HEK293T (cell line): ENCODE measurements at regions not wholly inside any gene's neighbourhood (a gene's known extent, or its start where the extent isn't known, plus 50 kb on each side); places are given as distances from the start of the nearest gene placed in this dataset.
"Not testable (repeated sequence)": the region's sequence is repeated elsewhere in the genome, so short reads cannot be mapped to it uniquely, and the experiment has no call there.

Source experiments
- CTCF ChIA-PET: fragments of 350-600 bp; formaldehyde crosslinking; extraction: SDS; loops from one replicate; lab custom pipeline; 2021; ENCODE audit warnings: antibody characterized with exemption, inconsistent platforms; lab: Yijun Ruan, JAX
- POLR2A ChIA-PET: fragments of 350-600 bp; formaldehyde crosslinking; extraction: SDS; loops from one replicate; lab custom pipeline; 2020; ENCODE audit warnings: antibody characterized with exemption, inconsistent platforms; lab: Yijun Ruan, JAX
- DNase-seq: peaks from one replicate; pipeline ENCODE4 v3.0.0; 2012; ENCODE audit warnings: mixed read lengths; ENCODE audit errors: extremely low spot score
- ARNT ChIP-seq: fragments of 450-650 bp; IDR thresholded peaks from 2 replicates; pipeline ENCODE4 v1.6.1; 2017; ENCODE audit warnings: mild to moderate bottlenecking
- BHLHE40 ChIP-seq: fragments of 450-650 bp; IDR thresholded peaks from 2 replicates; pipeline ENCODE4 v1.6.1; 2016; ENCODE audit warnings: mild to moderate bottlenecking, moderate library complexity, borderline replicate concordance
- CTBP1 ChIP-seq: fragments of 450-650 bp; IDR thresholded peaks from 2 replicates; pipeline ENCODE4 v1.6.1; 2016; ENCODE audit warnings: borderline replicate concordance
- ELF4 ChIP-seq: fragments of 450-650 bp; IDR thresholded peaks from 2 replicates; pipeline ENCODE4 v1.6.1; 2017; ENCODE audit warnings: antibody characterized with exemption
- FOXA1 ChIP-seq: fragments of 450-650 bp; IDR thresholded peaks from 2 replicates; pipeline ENCODE4 v1.6.1; 2016; ENCODE audit warnings: mild to moderate bottlenecking
- FOXK2 ChIP-seq: fragments of 450-650 bp; IDR thresholded peaks from 2 replicates; pipeline ENCODE4 v1.6.1; 2016; ENCODE audit warnings: mild to moderate bottlenecking
- FOXM1 ChIP-seq: fragments of 450-650 bp; IDR thresholded peaks from 2 replicates; pipeline ENCODE4 v1.6.1; 2017; ENCODE audit warnings: mild to moderate bottlenecking, borderline replicate concordance
- HDGF ChIP-seq: fragments of 450-650 bp; IDR thresholded peaks from 2 replicates; pipeline ENCODE4 v1.6.1; 2017; ENCODE audit warnings: antibody characterized with exemption, borderline replicate concordance
- L3MBTL2 ChIP-seq: fragments of 450-650 bp; conservative IDR thresholded peaks from 2 replicates; pipeline ENCODE4 v1.6.1; 2016; ENCODE audit warnings: mild to moderate bottlenecking
- LEF1 ChIP-seq: fragments of 450-650 bp; IDR thresholded peaks from 2 replicates; pipeline ENCODE4 v1.6.1; 2017; ENCODE audit warnings: mild to moderate bottlenecking, borderline replicate concordance
- NFRKB ChIP-seq: fragments of 450-650 bp; IDR thresholded peaks from 2 replicates; pipeline ENCODE4 v1.6.1; 2016; ENCODE audit warnings: mild to moderate bottlenecking, moderate library complexity
- SP1 ChIP-seq: fragments of 450-650 bp; IDR thresholded peaks from 2 replicates; pipeline ENCODE4 v1.6.1; 2017
- SUZ12 ChIP-seq: fragments of 450-650 bp; IDR thresholded peaks from 2 replicates; pipeline ENCODE4 v1.6.1; 2016; ENCODE audit warnings: mild to moderate bottlenecking
- TARDBP ChIP-seq: fragments of 450-650 bp; IDR thresholded peaks from 2 replicates; pipeline ENCODE4 v1.6.1; 2016
- ZNF384 ChIP-seq: fragments of 450-650 bp; IDR thresholded peaks from 2 replicates; pipeline ENCODE4 v1.6.1; 2016
- TF ChIP-seq, protein P1 (sequence below): fragments of 450-650 bp; IDR thresholded peaks from 2 replicates; pipeline ENCODE4 v1.6.1; 2016

DNA sequence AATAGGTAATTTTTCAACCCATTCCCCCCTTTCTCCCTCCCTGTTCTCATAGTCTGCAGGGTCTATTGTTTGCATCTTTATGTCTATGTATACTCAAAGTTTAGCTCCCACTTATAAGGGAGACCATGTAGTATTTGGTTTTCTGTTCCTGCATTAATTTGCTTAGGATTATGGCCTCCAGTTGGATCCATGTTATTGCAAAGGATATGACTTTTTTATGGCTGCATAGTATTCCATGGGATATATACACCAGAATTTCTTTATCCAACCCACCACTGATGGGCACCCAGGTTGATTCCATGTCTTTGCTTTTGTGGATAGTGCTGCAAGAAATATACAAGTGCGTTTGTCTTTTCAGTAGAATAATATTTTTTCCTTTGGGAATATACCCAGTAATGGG is 761.6 kb upstream of the GRAMD2B start:
- CTCF ChIA-PET, result no interaction called here
- no peak for DNase-seq
- POLR2A ChIA-PET, result no interaction called here
- TF ChIP-seq ZNF384 (no peak), BHLHE40 (no peak), FOXA1 (no peak), FOXK2 (no peak), SUZ12 (no peak), LEF1 (no peak), ELF4 (no peak), ARNT (no peak), CTBP1 (no peak), NFRKB (no peak), HDGF (no peak), TARDBP (no peak), FOXM1 (no peak), SP1 (no peak), L3MBTL2 (no peak)
- TF ChIP-seq, protein P1, sequence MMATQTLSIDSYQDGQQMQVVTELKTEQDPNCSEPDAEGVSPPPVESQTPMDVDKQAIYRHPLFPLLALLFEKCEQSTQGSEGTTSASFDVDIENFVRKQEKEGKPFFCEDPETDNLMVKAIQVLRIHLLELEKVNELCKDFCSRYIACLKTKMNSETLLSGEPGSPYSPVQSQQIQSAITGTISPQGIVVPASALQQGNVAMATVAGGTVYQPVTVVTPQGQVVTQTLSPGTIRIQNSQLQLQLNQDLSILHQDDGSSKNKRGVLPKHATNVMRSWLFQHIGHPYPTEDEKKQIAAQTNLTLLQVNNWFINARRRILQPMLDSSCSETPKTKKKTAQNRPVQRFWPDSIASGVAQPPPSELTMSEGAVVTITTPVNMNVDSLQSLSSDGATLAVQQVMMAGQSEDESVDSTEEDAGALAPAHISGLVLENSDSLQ, result no peak

- ChIA-PET POLR2A (no interaction called here), CTCF (interaction anchor here (0.5 to 0.8 kb wide), 2 partner anchors 20 to 161 kb away, joined by 3 read pairs; no protein-coding TSS in a partner anchor)
- TF ChIP-seq CTBP1, result no peak
- no peak for TF ChIP-seq LEF1
- TF ChIP-seq FOXM1, result no peak
- no peak for TF ChIP-seq TARDBP
- no peak for TF ChIP-seq ZNF384
- TF ChIP-seq SUZ12, result no peak
- no peak for DNase-seq
These were observed 754.3 kb upstream of the GRAMD2B start for GRCh38 chr5:125668884-125669283.

DNA sequence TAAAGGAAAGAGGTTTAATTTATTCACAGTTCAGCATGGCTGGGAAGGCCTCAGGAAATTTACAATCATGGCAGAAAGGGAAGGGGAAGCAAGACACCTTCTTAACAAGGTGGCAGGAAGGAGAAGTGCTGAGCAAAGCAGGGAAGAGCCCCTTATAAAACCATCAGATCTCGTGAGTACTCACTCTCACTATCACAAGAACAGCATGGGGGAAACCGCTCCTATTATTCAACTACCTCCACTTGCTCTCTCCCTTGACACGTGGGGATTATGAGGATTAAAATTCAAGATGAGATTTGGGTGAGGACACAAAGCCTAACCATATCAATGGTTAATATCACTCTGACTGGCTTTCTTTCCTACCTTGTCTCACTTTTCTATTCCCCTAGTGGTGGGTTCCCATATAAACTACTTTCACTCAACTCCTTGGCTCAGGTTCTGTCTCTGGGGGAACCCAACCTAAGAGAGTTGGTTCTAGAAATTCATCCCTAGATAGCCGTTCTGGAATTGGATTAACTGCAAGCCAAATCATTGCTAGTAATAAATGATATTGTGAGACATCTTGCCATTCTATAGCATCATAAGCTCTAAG is 749.8 kb upstream of the GRAMD2B start:
- ChIA-PET POLR2A (no interaction called here), CTCF (no interaction called here)
- TF ChIP-seq ARNT, result no peak
- TF ChIP-seq L3MBTL2, result no peak
- no peak for TF ChIP-seq FOXA1
- TF ChIP-seq ELF4, result no peak
- no peak for TF ChIP-seq SP1
- no peak for TF ChIP-seq BHLHE40
- TF ChIP-seq FOXK2, result no peak
- no peak for TF ChIP-seq ZNF384
- no peak for TF ChIP-seq CTBP1
- TF ChIP-seq SUZ12, result no peak
- no peak for TF ChIP-seq LEF1
- no peak for DNase-seq

DNA sequence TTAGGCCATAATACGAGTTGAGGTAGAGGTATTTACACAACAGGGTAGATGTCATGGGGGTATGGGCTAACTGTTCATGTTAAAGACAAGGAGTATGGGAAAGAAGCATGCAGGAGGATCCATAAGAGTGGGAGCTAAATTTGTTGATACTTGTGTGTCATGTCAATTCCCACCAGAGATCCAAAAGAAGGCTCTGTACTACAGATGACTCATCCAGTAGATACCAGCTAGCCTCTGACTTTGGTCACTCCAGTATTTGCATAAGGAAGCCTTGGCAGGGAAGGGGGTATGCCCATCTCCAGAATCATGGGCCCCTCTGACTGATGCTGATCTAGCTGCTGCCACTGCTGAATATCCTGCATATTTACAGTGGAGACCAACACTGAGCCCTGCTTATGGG is 743.7 kb upstream of the GRAMD2B start:
- no peak for TF ChIP-seq SP1
- TF ChIP-seq ELF4, result no peak
- TF ChIP-seq ARNT, result no peak
- TF ChIP-seq SUZ12, result no peak
- no peak for TF ChIP-seq NFRKB
- TF ChIP-seq L3MBTL2, result no peak
- no peak for TF ChIP-seq FOXM1
- TF ChIP-seq ZNF384, result no peak
- POLR2A ChIA-PET, result no interaction called here
- CTCF ChIA-PET, result no interaction called here
- no peak for DNase-seq

DNA sequence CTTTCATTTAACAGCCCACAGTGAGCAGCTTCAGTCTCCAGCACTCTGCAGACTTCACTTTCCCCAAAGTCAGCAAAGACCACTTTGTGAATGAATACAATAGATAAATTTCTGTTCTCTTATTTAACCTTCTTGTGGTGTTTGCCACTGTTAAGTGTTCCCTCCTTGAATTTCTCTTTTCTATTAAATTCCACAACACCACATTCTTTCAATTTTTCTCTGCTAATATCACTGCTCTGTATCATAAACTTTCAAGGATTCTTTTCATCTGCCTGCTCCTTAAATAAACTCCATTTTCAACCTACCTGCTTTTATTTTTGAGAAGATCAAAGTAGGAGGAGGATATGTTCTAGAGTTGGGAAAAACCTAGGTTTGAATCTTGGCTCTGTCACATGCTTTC is 739.5 kb upstream of the GRAMD2B start:
- POLR2A ChIA-PET, result no interaction called here
- TF ChIP-seq TARDBP (no peak), HDGF (no peak), FOXA1 (no peak), NFRKB (no peak), LEF1 (no peak), SUZ12 (no peak), BHLHE40 (no peak), CTBP1 (no peak), FOXK2 (no peak), L3MBTL2 (no peak), ELF4 (no peak), SP1 (no peak), ARNT (no peak), FOXM1 (no peak), ZNF384 (no peak)
- TF ChIP-seq, protein P1, result no peak
- CTCF ChIA-PET, result no interaction called here
- no peak for DNase-seq

DNA sequence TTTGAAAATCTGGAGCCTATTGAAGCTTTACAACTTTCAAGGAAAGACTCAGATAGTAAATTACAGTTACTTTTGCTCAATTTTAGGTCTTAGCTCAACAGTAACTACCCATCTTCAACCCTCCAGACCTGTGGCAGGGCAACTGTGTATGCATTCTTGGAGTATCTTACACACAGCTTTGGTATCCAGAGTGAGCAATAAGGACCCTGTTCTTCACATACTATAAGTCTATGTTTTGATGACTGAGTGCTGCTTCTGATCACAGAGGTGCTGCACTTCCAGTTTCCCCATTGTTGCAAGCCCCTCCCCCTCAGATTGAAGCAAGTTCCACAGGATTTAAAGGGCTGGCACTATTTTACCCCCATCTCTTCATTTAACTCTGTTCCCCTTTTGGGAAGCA is 737.4 kb upstream of the GRAMD2B start:
- no peak for DNase-seq
- TF ChIP-seq ELF4 (no peak), LEF1 (no peak), SUZ12 (no peak), CTBP1 (no peak), L3MBTL2 (no peak), SP1 (no peak), BHLHE40 (no peak), ARNT (no peak), ZNF384 (no peak), FOXA1 (no peak), HDGF (no peak), FOXM1 (no peak), FOXK2 (no peak), TARDBP (no peak), NFRKB (no peak)
- TF ChIP-seq, protein P1, result no peak
- ChIA-PET POLR2A (no interaction called here), CTCF (no interaction called here)

GRCh38 chr5:125691738-125692530 is 731.3 kb upstream of the GRAMD2B start:
- POLR2A ChIA-PET, DNase-seq, CTCF ChIA-PET: not testable (repeated sequence)
